GM18909 (cell line): ENCODE measurements at regions not wholly inside any gene's neighbourhood (a gene's known extent, or its start where the extent isn't known, plus 50 kb on each side); places are given as distances from the start of the nearest gene placed in this dataset.

Source experiments
- ATAC-seq: cut with Tn5 transposase; IDR thresholded peaks from one replicate; pipeline ENCODE4 v1.9.1; 2021; ENCODE audit warnings: mild to moderate bottlenecking; ENCODE audit not compliant: unreplicated experiment, poor library complexity

DNA sequence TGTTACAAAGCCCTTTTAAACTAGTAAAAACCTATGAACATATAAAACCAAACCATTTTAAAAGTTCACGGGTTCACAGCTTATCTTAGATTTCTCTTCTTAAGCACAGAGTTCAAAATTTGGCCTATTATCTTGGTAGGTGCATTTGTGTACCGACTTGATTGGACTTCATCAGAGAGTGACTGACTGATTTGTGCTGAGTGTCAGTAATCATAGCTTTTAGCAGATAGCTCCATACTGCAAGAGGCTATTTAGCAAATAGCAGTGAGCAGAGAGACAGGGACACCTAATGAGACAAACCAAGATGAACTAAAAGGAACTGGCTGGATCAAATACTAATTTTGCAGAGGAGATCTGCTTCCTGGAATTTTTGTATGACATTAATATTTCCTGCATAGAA is 274.5 kb downstream of the PRR16 start:
- ATAC-seq, result no peak

DNA sequence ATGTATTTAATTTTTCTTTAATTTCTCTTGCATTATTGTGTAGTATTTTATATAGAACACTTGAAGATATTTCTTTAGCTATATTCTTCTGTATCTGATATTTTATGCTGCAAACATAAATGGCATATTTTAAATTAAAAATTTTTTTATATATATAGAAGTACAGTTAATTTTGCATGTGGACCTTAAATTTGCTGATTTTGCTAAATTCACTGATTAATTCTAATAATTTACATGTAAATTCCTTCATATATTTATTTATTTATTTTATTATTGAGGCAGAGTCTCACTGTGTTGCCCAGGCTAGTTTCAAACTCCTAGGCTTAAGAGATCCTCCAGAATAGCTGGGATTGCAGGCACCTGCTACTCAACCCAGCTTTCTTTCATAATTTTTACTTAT is 276.9 kb downstream of the PRR16 start:
- ATAC-seq, result no peak

DNA sequence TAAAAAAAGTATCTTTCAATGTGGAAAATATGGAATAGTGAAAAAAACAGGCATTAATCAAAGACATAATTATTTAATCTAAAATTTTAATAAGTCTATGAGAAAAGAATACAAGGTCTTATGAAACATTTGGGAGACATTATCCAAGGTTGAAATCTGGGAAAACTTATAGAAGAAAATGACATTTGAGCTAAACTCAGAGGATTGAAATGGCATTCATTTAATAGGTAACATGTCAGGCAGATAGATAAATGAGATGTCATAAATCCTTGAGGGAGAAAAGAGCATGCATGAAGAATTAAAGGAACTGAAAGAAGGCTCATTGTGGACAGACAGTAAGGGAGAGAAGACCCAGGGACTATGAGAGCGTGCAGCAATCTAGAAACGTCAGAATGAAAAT is 284.4 kb downstream of the PRR16 start:
- no peak for ATAC-seq

DNA sequence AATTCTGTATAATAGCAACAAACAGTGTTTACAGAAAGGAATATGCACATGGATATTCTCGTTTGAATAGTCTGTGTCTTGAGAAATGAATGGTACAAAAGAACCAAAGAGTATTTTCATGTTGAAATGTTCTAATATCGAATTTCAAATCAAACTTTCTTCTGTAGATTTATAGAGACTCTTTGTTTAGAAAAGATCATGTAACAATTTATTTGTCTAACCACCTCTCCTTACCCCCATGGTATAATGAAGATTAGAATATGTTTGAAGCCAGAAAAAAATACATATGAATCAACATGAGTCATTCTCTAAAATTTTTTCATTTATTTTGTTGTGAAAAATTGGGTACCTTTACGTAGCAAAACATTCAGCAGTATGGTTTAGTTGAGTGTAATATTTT is 285.6 kb downstream of the PRR16 start:
- no peak for ATAC-seq

DNA sequence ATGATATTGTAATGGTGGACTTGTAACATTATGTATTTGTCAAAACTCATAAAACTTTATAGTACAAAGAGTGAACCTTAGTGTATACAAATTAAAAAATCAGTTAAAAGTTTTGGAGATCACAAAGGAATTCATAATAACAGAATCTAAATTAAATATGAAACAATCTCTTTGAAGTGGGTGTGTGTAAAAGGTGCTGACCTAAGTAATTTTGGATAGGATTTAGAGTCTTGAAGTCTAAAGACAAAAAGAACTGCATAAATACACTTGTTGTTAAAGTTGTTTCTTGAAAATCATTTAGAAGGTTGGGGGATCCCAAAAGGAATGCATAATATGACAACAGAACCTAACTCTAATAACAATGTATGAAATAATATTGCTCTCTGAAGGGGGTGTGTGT is 295.5 kb downstream of the PRR16 start:
- no peak for ATAC-seq

DNA sequence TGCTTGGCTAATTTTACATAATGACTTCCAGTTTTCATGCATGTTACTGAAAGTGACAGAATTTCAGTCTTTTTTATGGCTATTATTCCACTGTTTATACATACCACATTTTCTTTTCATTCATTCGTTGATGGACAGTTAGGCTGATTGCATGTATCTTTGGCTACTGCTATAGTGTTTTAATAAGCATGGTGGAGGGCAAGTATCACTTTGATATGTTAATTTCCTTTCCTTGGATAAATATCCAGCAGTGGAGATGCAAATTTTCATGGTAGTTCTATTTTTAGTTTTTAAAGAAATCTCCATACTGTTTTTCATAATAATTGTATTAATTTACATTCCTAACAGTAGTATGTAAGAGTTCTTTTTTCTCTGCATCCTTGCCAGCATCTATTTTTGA is 297.9 kb downstream of the PRR16 start:
- no peak for ATAC-seq

DNA sequence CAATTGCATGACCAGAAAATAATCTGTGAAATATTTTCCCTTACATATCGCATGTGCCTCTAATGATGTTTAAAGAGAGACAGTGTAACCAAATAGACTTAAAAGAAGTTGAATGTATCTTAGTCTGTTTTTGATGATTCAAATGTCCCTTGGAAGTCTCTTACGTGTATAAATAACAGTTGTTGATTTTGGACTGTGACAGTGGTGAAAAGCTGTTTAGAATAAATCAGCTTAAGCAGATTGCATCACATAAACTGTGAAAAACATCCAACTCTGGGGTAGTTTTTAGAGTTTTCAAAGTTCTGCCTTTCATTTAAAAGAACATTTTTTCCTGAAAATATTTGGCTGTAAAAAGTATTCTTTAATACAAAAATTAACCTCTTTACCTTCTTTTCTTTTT is 301.1 kb downstream of the PRR16 start:
- ATAC-seq, result no peak

DNA sequence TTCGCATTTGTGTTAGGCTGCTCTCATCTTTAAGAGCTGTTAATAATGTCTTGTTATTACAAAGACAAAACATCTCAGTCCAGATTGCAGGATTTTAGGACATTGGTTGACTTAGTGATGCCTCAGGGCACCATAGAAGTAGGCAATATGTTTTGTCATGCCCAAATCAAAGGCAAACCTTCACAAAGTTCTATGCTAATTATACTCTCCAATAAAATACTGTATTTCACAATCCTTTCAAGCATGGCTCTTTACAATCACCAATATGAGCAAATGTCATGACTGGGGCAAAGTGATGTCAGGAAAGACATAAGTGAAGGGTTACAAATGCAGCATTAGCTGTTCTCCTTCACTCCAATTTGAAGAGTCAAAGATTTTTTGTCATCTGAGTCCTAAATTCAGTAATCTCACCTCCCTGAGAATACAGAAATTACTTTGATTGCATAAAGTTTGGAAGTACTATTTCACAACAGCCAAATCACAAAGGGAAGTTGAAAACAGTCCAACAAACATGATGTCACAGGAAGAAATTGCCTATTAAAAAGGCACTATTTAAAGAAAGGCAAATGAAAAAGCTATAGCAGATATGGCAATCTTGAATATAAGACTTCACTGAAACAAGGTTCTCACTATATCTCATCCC is 303.2 kb downstream of the PRR16 start:
- ATAC-seq, result no peak

DNA sequence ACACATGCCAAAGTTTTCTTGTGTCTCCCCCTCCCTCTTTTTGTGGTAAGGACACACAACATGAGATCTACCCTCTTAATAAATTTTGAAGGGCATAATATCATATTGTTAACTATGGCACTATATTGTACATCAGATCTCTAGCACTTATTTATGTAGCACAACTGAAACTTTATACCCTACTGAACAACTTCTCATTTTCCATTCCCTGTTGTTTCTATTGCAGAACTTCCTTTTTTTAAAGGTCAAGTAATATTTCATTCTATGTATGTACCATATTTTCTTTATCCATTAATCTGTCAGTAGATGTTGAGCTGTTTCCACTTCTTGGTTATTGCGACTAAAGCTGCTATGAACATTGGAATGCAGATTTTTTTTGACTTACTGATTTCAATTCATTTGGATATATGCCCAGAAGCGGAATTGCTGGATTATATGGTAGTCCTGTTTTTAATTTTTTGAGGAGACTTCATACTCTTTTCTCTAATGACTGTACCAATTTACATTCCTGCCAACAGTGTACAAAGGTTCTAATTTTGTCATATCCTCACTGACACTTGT is 305.3 kb downstream of the PRR16 start:
- ATAC-seq, result no peak

DNA sequence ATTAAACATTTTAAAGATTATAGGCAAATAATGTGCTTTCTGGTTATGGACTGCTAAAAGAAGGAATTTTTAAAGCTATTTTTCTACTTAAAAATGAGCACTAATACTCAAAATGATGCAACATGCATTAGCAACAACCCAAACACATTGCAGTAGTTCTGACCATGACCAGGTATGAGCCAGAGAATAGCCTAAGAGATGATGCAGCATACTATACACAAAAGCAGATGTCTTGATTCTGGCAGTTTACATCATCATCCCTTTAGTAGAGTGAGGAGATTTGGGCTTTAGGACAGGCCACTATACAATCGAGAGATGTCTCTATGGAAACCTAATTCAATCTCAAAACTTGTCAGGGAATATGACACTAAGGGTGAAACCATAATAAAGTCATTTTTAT is 307.1 kb downstream of the PRR16 start:
- no peak for ATAC-seq

DNA sequence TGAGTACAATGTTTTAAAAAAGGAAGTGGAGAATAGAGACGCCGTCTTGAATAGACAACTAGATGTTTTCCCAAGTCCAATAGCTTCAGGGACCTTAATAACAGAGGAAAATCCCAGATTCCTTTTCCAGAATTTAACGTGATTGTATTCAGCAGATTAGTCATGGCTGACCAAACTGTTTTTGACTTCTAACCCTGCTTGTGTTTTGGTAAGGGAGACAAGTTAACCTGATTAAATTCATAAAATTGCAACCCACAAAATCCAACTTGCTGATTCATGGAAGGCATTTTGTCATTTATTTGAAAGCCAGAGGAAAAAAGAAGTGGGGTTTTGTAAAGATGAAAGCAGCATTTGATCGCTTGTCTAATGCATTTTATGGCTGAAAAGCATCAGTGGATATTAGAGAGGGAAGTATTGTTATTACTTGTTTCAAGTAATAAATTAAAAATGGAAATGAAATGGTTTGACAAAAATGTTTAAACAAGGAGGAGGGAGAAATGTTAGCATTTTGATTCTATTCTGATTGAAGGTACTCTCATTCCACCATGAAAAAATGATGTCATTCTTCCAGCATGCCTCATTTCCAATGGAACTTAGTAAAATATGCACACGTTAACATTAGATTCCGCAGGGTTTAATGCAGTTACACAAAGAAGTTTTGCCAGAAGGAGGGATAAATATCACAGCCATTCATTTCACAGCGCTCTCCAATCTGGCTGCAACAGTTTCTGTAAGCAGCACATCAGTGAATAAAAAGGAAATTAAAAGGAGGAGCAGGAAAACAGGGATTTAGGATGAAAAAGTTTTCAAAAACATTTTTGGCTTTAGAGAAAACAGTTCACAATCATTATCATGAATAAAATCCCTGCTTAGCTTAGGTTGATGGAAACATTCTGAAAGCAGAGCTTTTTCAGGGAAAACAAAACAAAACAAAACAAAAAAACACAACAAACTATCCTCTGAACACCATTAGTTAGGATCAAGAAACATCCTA is 314.7 kb downstream of the PRR16 start:
- ATAC-seq, result no peak

DNA sequence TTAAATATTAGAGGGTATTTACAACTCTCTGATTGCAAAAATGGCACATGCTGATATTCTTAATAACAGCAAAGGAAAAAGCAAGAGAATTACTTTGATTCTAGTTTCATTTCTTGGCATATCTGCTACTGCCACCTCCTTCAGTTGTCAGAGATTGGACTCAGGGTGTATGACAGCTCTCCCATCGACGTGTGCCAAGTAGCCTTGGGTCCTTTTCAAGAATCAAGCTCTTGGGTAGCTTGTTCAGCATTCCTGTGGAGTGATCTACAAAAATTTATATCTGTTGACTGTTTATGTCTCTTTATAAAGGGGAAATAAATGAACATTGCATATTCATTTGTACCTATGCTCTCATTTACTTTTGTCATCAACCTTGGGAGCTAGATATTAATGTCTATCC is 315.6 kb downstream of the PRR16 start:
- no peak for ATAC-seq

DNA sequence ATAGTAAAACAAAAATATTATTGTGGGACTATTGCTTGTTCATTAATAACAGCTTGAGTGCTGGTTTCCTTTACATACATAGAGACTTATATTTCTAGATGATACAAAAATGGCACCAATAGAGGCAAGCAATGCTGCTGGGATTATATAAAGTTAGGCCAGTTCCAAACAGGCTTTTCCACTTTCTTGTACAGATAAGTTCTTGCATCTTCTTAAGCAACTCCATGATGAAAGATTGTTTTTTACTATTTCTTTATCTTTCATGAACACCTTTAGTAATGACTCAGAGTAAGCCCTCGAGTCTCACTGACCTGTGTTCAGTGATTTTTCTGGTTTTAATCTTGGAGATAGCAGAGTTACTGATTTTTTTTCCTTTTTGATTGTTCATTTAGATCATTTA is 324.4 kb downstream of the PRR16 start:
- no peak for ATAC-seq

DNA sequence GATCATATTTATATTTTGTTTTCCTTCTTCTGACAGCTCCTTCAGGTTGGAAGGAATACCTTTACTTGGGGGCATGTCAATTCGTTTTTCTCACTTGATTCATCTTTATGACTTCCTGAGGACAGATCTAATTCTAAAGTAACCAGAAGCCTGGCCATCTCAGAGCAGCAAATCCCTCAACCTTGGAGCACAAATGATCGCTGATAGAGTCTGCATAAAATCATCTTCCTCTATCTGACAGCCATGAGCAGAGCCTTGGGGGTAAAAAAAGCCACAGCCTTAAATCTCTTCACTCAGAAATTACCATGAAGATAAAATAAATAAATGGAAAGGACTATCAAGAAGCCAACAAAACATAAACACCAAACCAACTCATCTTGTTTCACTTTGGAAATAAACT is 325.8 kb downstream of the PRR16 start:
- no peak for ATAC-seq

DNA sequence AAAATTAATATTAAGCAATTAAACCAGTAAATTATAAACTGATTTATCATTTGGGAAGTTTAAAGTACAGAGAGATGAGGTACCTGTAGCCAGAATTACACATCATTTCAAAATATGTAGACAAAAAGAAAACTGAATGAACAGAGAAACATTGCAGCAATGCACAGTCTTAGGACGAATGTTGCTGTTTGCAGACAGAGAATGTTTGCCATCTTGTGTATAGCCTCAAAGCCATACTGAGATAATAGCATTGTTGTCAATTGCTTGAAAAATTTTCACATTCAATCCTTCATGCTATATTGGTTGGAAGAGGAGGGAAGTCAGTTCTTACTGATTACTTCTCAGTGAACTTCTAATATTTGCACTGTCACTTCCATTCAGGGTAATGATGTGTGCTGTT is 326.2 kb downstream of the PRR16 start:
- no peak for ATAC-seq

DNA sequence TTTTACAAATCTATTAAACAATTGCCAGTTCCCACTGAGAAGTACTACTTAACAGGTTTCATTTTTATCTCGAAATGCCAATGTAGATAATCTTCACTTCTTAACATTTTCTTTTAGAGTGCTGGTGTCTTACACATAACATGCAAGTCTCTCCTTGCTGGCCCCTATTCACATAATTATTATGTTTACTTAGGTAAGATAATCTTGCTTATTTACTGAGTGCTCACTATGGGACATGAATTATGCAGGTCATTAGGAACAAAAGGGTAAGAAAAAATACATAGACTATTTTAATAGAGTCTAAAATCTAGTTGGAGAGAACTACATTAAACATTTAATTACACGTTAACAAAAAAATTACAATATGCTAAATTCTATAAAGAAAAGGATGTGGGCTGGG is 328.4 kb downstream of the PRR16 start:
- no peak for ATAC-seq

DNA sequence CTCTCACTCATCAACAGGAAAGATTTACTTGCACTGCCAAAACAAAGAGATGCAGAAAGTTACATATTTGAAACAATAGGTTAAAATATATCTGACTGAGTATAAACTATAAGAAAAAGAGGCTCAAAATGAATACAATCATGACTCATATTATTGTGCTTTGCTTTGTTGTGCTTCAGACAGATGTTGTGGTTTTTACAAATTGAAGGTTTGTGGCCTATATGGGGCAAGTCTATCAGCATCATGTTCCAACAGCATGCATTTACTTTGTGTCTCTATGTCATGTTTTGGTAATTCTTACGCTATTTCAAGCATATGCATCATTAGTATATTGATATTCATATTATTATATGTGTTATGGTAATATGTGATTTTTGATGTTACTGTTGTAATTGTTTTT is 330.0 kb downstream of the PRR16 start:
- ATAC-seq, result no peak

DNA sequence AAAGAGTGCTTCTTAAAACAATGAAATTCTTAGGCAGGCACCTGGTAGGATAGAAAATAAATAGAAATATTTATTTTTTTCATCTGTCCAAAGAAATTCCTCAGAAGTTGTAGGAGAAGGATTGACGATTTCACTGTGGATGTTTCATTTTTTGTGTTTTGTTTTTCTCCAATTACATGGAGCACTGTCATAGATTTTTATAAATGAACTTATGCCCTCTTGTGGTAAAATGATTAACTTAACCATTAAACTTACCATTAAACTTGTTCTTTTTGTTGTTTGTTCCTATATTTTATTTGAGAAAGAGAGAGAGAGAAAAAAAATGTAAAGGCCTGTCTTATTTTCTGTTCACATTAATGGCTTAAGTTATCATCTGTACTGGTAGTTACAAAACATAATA is 339.2 kb downstream of the PRR16 start:
- ATAC-seq, result no peak

DNA sequence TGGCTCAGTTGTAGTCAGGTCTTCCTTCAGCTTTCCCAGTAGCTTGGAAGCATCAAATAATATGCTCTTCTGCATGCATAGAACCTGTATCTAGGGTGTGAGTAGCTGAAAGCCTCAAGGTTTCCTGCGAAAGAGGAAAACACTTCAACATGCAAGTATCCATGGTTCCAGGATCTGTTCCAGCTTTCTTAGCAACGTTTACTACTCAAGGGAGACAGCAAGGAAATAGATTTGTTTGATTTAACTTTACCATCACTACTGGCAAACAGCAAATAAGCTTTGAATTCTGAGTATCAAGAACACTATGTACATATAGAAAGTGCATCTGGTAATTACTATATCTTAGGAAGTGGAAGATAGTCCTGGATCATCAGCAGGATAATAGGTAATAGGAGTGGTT is 341.0 kb downstream of the PRR16 start:
- no peak for ATAC-seq

DNA sequence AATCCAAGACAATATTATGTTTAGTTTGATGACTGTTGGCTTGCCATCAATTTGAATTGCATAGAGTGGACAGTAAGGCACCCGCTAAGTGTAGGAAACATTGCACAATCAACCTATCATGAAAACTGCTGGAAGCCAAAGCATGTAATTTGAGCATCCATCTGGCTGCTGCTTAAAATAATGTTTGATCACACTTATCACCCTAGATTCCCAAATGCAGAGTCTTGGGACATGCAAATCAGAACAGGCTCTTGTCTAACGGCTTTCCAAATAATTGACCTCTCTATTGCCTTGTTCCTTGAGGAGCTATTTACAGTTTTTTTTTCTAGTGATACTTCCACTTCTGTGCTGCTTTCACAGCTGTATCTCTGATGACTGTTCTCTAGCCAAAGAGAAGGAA is 342.1 kb downstream of the PRR16 start:
- no peak for ATAC-seq

DNA sequence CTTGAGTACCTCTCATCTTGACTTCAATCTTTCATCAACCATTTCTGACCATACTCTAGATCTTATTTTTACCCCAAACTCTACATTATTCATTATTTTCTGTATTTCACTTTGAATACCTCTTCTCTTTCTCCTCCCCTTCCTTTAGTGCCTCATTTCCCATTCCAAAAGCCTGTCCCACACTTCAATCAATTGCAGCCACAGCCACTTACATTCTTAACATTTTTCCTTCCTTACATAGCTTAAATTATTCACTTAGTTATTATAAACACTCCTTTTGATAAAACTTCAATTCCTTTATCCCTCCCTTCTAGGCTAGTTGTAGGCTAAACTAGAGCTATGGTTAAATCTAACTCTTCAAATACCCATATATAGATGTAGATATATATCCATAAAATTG is 344.0 kb downstream of the PRR16 start:
- ATAC-seq, result no peak

DNA sequence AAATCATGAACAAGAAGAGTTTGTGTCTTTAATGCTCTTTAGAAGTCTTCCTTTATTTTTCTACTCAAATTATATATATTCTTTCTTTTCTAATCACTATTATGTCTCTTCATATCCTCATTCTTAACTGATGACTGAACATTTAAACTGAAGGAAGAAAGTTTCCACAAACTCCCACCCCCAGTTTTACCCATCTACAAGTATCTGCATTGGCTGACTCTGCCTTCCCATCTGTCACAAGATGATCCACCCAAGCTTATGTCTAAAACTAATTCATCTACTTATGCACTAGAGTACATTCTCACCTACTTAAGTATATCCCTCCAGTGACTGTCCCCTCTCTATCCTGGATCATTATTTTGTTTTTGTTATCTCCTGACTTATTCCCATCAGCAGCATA is 344.5 kb downstream of the PRR16 start:
- no peak for ATAC-seq
